Left lobe of liver (tissue), 2 donors: ENCODE measurements at regions not wholly inside any gene's neighbourhood (a gene's known extent, or its start where the extent isn't known, plus 50 kb on each side); places are given as distances from the start of the nearest gene placed in this dataset.

Experiments used
- ATAC-seq: fragments of 200-7000 bp; cut with Tn5 transposase; one replicate; pipeline ENCODE4 v1.9.1; 2020; ENCODE audit warnings: mild to moderate bottlenecking, moderate library complexity
- DNase-seq: peaks from one replicate; pipeline ENCODE4 v3.0.0-alpha.2; 2020; ENCODE audit warnings: low spot score
- donor health status: DM: no; HTN: no; CAD: no; lungs with moderate emphysema.
- donor health status: DM: no; HTN: yes; CAD: no.

GRCh38 chr3:187969581-187969950 lies 184.4 kb upstream of the LPP start:
- no peak for DNase-seq
- ATAC-seq = no peak

DNA sequence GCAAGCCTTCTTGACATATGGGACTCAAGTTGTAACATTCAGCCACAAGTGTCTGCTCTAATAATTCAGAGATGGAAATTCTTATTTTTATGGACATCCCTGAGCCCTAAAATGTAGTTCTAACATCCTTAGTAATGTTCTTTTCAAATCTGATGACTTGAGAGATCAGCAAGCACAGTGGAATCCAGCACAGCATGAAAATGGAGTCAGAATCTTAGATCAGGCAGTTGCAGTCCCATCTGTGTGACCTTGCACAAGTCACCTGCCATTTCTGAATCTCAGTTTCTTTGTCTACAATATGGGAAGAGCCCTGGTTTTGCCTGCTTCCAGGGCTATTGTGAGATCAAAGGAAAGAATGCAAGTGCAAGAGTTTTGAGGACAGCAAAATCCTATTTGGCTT lies 183.9 kb upstream of the LPP start:
- no peak for DNase-seq
- no peak for ATAC-seq

DNA sequence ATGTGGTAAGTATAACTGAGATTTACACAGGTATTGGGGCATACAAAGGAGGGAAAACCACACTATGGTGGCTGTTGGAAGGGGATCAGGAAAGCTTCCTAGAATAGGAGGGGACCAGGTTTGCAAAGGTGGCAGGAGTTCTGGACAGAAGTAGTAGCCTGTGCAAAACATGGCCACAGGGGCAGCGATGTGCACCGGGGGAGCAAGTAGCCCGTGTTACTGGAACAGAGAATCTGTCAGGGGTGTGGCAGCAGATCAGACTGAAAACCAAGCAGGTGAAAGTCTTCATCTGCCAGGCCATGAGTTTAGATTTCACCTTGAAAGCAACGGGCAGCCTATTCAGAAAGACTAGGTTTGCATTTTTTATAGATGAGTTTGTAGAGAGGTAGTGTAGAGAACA lies 182.3 kb upstream of the LPP start:
- no peak for ATAC-seq
- DNase-seq = no peak

- ATAC-seq (no peak), DNase-seq (no peak)
Measured at GRCh38 chr3:187972454-187972853, 181.5 kb upstream of the LPP start.

DNA sequence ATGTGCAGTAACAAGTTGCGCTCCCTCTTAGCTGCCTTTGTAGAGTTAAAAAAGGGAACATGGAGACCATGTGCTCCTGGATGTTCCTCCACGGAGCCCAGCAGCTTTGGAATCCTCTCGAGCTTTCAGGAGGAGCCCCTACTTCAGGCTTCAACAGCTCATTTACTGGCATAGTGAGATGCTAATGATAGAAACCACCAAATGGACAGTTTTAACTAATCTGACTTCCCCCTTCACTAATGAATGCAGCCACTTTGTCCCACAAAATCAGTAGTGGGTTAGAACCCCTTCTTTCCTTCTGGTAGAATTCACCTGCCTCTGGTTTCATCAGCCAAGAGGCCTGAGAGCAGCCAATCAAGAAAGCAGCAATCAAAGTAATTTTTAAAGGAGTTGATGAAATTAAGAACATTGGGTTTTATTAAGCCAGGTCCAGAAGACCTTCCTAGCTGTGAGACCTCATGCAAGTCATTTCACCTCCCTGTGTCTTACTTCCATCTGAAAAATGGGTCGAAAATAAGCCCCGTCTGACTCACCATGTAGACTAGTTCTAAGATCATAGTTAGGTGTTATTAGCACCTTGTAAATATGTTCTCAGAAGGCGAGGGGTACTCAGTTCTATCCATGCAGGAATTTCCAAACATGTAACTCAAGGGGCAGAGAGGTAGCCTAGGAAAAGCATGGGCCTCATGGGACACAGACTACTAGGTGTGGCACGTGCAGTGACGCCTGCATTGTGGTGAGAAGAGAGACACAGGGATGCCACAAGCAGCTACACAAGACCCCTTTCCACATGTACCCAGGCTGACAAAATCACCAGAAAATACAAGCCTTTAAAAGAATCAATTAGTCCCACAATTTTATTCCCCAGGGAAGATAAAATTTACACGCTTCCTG lies 179.7 kb upstream of the LPP start:
- DNase-seq = no peak
- peak; percentile 38 for ATAC-seq

DNA sequence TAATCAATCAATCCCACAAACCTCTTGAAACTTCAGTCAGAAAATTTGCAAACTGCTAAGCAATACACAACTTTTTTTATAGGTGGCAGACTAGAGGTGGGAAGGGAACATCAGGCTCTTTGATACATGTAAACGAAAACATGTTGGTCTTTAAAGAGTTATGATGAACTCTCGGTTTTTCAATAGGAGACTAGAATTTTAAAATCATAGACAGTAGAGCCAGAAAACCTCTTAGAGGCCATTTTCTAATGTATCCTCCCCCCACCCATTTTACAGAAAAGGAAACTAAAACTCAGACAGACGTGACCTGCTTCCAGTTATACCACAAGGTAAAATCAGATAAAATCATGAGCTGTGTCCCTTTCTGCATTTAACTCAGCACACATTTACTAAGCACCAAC lies 179.1 kb upstream of the LPP start:
- peak; percentile 86 for ATAC-seq
- DNase-seq = no peak

DNA sequence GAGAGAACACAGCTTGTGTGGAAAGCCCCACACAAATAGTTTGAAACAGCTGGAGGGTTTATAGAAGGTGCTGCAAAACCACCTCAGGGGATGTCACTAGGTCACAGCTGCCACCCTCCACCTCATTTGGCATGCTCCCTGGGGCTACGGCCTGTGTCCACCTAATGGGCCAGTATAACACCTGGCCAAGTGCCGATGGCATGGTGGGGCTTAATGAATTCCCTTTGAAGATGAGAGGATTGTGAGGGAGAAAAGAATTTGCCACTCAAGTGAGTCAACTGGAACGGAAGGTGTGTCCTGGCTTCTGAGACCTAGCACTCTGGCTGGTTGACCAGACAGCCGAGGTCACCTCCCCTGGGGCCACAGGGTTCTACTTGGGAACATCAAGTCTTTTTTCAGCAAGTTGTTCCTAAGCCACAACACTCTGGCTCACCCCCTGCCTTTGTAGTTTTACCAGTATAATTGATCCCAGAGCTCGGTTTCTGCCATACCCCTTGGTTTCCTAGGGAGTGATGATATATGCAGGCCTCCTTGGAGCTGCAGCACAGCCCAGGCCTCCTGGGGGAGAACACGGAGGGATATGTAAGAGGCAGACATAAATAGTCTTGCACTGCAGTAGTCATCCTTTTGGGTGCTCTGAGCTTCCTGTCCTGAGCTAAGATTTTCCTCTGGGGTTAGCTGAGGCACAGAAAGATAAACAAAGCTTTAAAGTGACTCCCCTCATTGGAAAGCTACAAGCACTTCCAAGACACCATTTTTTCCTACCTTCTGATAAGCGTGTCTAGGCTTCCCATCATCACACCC lies 178.2 kb upstream of the LPP start:
- DNase-seq = no peak
- ATAC-seq = no peak

GRCh38 chr3:187976365-187976900 lies 177.5 kb upstream of the LPP start:
- ATAC-seq (no peak), DNase-seq (no peak)

DNA sequence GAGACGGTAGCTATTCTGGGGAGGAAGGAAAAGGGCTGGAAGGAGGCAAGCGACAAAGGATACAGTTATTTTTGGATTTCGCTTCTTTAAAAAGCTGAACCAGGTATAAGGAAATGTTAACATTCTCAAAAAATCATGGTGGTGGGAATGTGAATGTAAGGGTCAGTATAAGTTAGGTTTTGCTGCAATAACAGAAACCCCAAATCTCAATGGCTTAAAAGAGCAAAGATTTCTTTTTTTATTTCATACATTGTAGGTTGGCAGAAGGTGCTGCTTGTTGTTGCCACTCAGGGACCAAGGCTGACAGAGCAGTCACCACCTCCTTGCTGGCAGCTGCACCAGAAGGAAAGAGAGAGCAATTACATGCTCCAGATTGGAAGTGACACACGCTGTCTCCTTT lies 176.3 kb upstream of the LPP start:
- no peak for DNase-seq
- ATAC-seq = no peak

- ATAC-seq (no peak), DNase-seq (no peak)
Measured at GRCh38 chr3:187978433-187979011, 175.4 kb upstream of the LPP start.

- DNase-seq (no peak), ATAC-seq (no peak)
Measured at GRCh38 chr3:187979564-187979963, 174.4 kb upstream of the LPP start.

- no peak for ATAC-seq
Measured at GRCh38 chr3:187980861-187981260, 173.1 kb upstream of the LPP start.

GRCh38 chr3:187982142-187982541 lies 171.8 kb upstream of the LPP start:
- no peak for DNase-seq
- no peak for ATAC-seq

More at GRCh38 chr3:187980861-187981260, 173.1 kb upstream of the LPP start:
- no peak for DNase-seq

GRCh38 chr3:187983484-187984124 lies 170.4 kb upstream of the LPP start:
- ATAC-seq = peak; percentile 97
- DNase-seq = peak; percentile 84

- ATAC-seq (no peak), DNase-seq (no peak)
Measured at GRCh38 chr3:187985647-187986046, 168.3 kb upstream of the LPP start.

GRCh38 chr3:187986514-187986934 lies 167.4 kb upstream of the LPP start:
- DNase-seq (no peak), ATAC-seq (no peak)

DNA sequence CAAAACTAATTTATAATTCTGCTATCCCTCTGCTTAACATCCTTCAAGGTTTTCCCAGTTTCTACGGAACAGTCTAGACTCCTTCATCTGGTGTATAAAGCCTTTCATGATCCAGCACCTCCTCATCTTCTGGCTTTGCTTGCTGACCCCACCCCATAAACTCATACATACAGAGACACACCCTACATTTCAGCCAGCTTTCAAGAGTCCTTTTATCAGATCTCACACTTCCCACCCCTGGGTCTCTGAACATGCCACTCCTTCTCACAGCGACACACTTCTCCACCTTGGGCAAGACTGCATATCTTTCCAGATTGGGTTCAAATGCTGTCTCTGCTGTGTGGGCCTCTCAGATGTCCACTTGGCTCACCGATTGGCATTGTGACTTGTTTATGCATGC lies 166.8 kb upstream of the LPP start:
- no peak for ATAC-seq
- no peak for DNase-seq

DNA sequence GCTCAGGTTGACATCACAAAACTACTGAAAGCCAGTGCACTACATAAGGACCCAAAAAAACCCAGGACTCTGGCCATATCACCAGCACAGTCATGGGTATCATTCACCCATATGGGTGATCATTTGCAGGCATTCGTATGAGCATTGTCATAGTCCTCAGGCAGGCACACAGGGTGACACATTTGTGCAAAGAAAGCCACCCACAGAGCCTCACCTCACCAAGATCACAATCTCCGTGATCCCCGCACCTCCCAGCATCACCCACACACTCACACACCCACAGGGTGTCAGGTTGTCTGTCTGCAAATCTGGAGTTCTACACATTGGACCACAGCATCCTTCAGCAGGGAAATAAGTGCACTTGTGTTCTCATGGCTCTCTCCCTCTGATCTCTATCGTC lies 166.0 kb upstream of the LPP start:
- ATAC-seq = no peak
- no peak for DNase-seq

GRCh38 chr3:187989575-187990153 lies 164.3 kb upstream of the LPP start:
- ATAC-seq = no peak

GRCh38 chr3:187992609-187993008 lies 161.3 kb upstream of the LPP start:
- no peak for DNase-seq
- ATAC-seq = no peak

More at GRCh38 chr3:187989575-187990153, 164.3 kb upstream of the LPP start:
- DNase-seq = no peak
